GM23338 (cell line): ENCODE measurements at regions not wholly inside any gene's neighbourhood (a gene's known extent, or its start where the extent isn't known, plus 50 kb on each side); places are given as distances from the start of the nearest gene placed in this dataset.

ENCODE experiments used
- ATAC-seq: fragments of 200-7000 bp; cut with Tn5 transposase; 3 replicates; pipeline ENCODE4 v1.9.1; 2020
- DNase-seq: peaks from one replicate; pipeline ENCODE4 v3.0.0-alpha.2; 2015; ENCODE audit warnings: low spot score
- H2AFZ ChIP-seq: fragments of 200-600 bp; sonication (generic); 2 replicates; pipeline ENCODE4 v1.8.0; 2016; ENCODE audit warnings: antibody characterized with exemption, mild to moderate bottlenecking, moderate library complexity
- H3F3A ChIP-seq: fragments of 200-600 bp; sonication (generic); replicated peaks from 2 replicates; pipeline ENCODE4 v1.8.0; 2017; ENCODE audit warnings: antibody characterized with exemption, mixed run types, low read depth
- H3K27ac ChIP-seq: fragments of 200-600 bp; sonication (generic); 2 replicates; pipeline ENCODE4 v1.6.1; 2016; ENCODE audit warnings: low read depth
- H3K27me3 ChIP-seq: fragments of 200-600 bp; sonication (generic); 2 replicates; pipeline ENCODE4 v1.8.0; 2016; ENCODE audit warnings: mild to moderate bottlenecking, mixed run types, moderate library complexity; ENCODE audit not compliant: insufficient read depth
- H3K36me3 ChIP-seq: fragments of 200-600 bp; sonication (generic); 2 replicates; pipeline ENCODE4 v1.8.0; 2016; ENCODE audit warnings: mild to moderate bottlenecking; ENCODE audit not compliant: insufficient read depth
- H3K4me1 ChIP-seq: fragments of 200-600 bp; sonication (generic); 2 replicates; pipeline ENCODE4 v1.8.0; 2016; ENCODE audit warnings: mild to moderate bottlenecking, moderate library complexity; ENCODE audit not compliant: insufficient read depth
- H3K4me2 ChIP-seq: fragments of 200-600 bp; sonication (generic); 2 replicates; pipeline ENCODE4 v1.7.1; 2017; ENCODE audit warnings: mixed run types
- H3K4me3 ChIP-seq: fragments of 200-600 bp; sonication (generic); 2 replicates; pipeline ENCODE4 v1.6.1; 2016; ENCODE audit warnings: mixed run types
- H3K79me2 ChIP-seq: fragments of 200-600 bp; sonication (generic); replicated peaks from 2 replicates; pipeline ENCODE4 v1.8.0; 2017; ENCODE audit warnings: mild to moderate bottlenecking; ENCODE audit not compliant: insufficient read depth
- H3K9me2 ChIP-seq: fragments of 200-600 bp; sonication (generic); 2 replicates; pipeline ENCODE4 v1.8.0; 2017; ENCODE audit not compliant: insufficient read depth
- H4K20me1 ChIP-seq: fragments of 200-600 bp; sonication (generic); replicated peaks from 2 replicates; pipeline ENCODE4 v1.8.0; 2017; ENCODE audit warnings: mild to moderate bottlenecking; ENCODE audit not compliant: insufficient read depth
- H3K27ac Mint-ChIP-seq: 2 replicates; pipeline ENCODE4 v1.8.0; 2020; ENCODE audit warnings: inconsistent platforms, mild to moderate bottlenecking, moderate library complexity, mixed read lengths
- H3K27me3 Mint-ChIP-seq: 3 replicates; pipeline ENCODE4 v1.8.0; 2022; ENCODE audit warnings: low read depth, mild to moderate bottlenecking, moderate library complexity, mixed read lengths, inconsistent platforms; ENCODE audit not compliant: insufficient read depth, poor library complexity
- H3K36me3 Mint-ChIP-seq: 3 replicates; pipeline ENCODE4 v1.8.0; 2021; ENCODE audit warnings: low read depth, mild to moderate bottlenecking, inconsistent platforms, moderate library complexity, mixed read lengths
- H3K4me1 Mint-ChIP-seq: 3 replicates; pipeline ENCODE4 v1.8.0; 2020; ENCODE audit warnings: mild to moderate bottlenecking, inconsistent platforms, mixed read lengths
- H3K4me3 Mint-ChIP-seq: 3 replicates; pipeline ENCODE4 v1.8.0; 2021; ENCODE audit warnings: moderate library complexity, mild to moderate bottlenecking, inconsistent platforms, mixed read lengths
- H3K9me3 Mint-ChIP-seq: 3 replicates; pipeline ENCODE4 v1.8.0; 2020; ENCODE audit warnings: moderate library complexity, mild to moderate bottlenecking, inconsistent platforms, mixed read lengths
- CREB1 ChIP-seq: fragments of 250-450 bp; sonication (Bioruptor Pico); IDR thresholded peaks from 2 replicates; pipeline ENCODE4 v1.5.0; 2020; ENCODE audit warnings: low read depth, mild to moderate bottlenecking, moderate library complexity
- EZH2 ChIP-seq: fragments of 200-600 bp; sonication (generic); IDR thresholded peaks from one replicate; pipeline ENCODE4 v1.8.0; 2017; ENCODE audit warnings: antibody characterized with exemption, mild to moderate bottlenecking, low read depth; ENCODE audit not compliant: unreplicated experiment
- EZH2phosphoT487 ChIP-seq: fragments of 200-600 bp; sonication (generic); IDR thresholded peaks from one replicate; pipeline ENCODE4 v1.8.1; 2018; ENCODE audit warnings: antibody characterized with exemption; ENCODE audit not compliant: unreplicated experiment
- JUNB ChIP-seq: IDR thresholded peaks from one replicate; pipeline ENCODE4 v1.6.1; 2016; ENCODE audit warnings: antibody characterized with exemption; ENCODE audit not compliant: unreplicated experiment
- NANOG ChIP-seq: IDR thresholded peaks from 2 replicates; pipeline ENCODE4 v1.6.1; 2016; ENCODE audit warnings: antibody characterized with exemption, borderline replicate concordance
- POLR2AphosphoS5 ChIP-seq: IDR thresholded peaks from 2 replicates; pipeline ENCODE4 v1.6.1; 2016; ENCODE audit warnings: antibody characterized with exemption, low read depth
- REST ChIP-seq: IDR thresholded peaks from one replicate; pipeline ENCODE4 v1.6.1; 2018; ENCODE audit warnings: antibody characterized with exemption; ENCODE audit not compliant: unreplicated experiment
- STAT1 ChIP-seq: IDR thresholded peaks from one replicate; pipeline ENCODE4 v1.6.1; 2016; ENCODE audit warnings: antibody characterized with exemption; ENCODE audit not compliant: unreplicated experiment
- ZNF114 ChIP-seq: fragments of 250-450 bp; sonication (Bioruptor Pico); IDR thresholded peaks from 2 replicates; pipeline ENCODE4 v1.5.0; 2020; ENCODE audit warnings: mild to moderate bottlenecking, moderate library complexity
- TF ChIP-seq, protein P1 (sequence below): fragments of 250-450 bp; sonication (Bioruptor Pico); IDR thresholded peaks from 2 replicates; pipeline ENCODE4 v1.5.0; 2020; ENCODE audit warnings: mild to moderate bottlenecking, moderate library complexity

DNA sequence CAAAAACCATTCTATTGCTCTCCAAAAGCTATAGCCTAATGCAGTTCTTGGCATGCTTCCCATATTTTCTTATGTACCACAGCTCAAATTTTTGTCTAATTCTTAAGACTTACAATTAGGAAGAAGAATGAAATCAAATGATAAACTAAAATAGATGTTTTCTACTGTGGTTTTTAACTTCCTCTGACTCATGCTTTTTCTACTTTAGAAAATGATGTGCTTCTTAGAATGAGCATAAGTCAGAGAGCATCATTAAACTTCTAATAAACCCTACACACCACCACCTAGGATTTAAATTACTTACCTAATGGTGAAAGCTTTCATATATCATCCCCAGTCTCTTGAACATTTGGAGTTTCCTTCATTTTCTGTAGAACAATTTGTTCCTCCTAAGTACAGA is 217.0 kb upstream of the NDST3 start:
- Histone ChIP-seq H3F3A (no peaks in the 10 kb centered on the region), H4K20me1 (no peaks in the 10 kb centered on the region), H3K27me3 (peaks cover 9% of the 10 kb centered on the region; the same call in 1 of the 2 replicates), H3K27ac (no peak overlapping the region), H3K36me3 (no peaks in the 10 kb centered on the region), H3K9me2 (no peaks in the 10 kb centered on the region), H3K4me3 (no peak overlapping the region), H2AFZ (no peak overlapping the region), H3K4me1 (peaks cover 49% of the 10 kb centered on the region), H3K4me2 (no peak overlapping the region), H3K79me2 (no peaks in the 10 kb centered on the region)
- Mint-ChIP-seq H3K27ac (no peak overlapping the region), H3K4me3 (no peak overlapping the region), H3K36me3 (no peaks in the 10 kb centered on the region), H3K9me3 (no peaks in the 10 kb centered on the region; the same call in 2 of the 3 replicates), H3K27me3 (peaks cover 2% of the 10 kb centered on the region), H3K4me1 (peaks cover 53% of the 10 kb centered on the region)
- TF ChIP-seq ZNF114 (CRISPR knock-in tag), result no peak
- no peak for TF ChIP-seq POLR2AphosphoS5
- TF ChIP-seq REST, result no peak
- no peak for TF ChIP-seq STAT1
- no peak for TF ChIP-seq EZH2
- TF ChIP-seq, protein P1, sequence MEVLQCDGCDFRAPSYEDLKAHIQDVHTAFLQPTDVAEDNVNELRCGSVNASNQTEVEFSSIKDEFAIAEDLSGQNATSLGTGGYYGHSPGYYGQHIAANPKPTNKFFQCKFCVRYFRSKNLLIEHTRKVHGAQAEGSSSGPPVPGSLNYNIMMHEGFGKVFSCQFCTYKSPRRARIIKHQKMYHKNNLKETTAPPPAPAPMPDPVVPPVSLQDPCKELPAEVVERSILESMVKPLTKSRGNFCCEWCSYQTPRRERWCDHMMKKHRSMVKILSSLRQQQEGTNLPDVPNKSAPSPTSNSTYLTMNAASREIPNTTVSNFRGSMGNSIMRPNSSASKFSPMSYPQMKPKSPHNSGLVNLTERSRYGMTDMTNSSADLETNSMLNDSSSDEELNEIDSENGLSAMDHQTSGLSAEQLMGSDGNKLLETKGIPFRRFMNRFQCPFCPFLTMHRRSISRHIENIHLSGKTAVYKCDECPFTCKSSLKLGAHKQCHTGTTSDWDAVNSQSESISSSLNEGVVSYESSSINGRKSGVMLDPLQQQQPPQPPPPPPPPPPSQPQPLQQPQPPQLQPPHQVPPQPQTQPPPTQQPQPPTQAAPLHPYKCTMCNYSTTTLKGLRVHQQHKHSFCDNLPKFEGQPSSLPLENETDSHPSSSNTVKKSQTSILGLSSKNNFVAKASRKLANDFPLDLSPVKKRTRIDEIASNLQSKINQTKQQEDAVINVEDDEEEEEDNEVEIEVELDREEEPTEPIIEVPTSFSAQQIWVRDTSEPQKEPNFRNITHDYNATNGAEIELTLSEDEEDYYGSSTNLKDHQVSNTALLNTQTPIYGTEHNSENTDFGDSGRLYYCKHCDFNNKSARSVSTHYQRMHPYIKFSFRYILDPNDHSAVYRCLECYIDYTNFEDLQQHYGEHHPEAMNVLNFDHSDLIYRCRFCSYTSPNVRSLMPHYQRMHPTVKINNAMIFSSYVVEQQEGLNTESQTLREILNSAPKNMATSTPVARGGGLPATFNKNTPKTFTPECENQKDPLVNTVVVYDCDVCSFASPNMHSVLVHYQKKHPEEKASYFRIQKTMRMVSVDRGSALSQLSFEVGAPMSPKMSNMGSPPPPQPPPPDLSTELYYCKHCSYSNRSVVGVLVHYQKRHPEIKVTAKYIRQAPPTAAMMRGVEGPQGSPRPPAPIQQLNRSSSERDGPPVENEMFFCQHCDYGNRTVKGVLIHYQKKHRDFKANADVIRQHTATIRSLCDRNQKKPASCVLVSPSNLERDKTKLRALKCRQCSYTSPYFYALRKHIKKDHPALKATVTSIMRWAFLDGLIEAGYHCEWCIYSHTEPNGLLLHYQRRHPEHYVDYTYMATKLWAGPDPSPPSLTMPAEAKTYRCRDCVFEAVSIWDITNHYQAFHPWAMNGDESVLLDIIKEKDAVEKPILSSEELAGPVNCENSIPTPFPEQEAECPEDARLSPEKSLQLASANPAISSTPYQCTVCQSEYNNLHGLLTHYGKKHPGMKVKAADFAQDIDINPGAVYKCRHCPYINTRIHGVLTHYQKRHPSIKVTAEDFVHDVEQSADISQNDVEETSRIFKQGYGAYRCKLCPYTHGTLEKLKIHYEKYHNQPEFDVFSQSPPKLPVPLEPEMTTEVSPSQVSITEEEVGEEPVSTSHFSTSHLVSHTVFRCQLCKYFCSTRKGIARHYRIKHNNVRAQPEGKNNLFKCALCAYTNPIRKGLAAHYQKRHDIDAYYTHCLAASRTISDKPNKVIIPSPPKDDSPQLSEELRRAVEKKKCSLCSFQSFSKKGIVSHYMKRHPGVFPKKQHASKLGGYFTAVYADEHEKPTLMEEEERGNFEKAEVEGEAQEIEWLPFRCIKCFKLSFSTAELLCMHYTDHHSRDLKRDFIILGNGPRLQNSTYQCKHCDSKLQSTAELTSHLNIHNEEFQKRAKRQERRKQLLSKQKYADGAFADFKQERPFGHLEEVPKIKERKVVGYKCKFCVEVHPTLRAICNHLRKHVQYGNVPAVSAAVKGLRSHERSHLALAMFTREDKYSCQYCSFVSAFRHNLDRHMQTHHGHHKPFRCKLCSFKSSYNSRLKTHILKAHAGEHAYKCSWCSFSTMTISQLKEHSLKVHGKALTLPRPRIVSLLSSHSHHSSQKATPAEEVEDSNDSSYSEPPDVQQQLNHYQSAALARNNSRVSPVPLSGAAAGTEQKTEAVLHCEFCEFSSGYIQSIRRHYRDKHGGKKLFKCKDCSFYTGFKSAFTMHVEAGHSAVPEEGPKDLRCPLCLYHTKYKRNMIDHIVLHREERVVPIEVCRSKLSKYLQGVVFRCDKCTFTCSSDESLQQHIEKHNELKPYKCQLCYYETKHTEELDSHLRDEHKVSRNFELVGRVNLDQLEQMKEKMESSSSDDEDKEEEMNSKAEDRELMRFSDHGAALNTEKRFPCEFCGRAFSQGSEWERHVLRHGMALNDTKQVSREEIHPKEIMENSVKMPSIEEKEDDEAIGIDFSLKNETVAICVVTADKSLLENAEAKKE (CRISPR knock-in tag), result no peak
- no peak for TF ChIP-seq NANOG
- TF ChIP-seq CREB1 (CRISPR knock-in tag), result no peak
- TF ChIP-seq EZH2phosphoT487, result no peak
- no peak for TF ChIP-seq JUNB
- ATAC-seq (no peak), DNase-seq (no peak)
